Astrocyte of the spinal cord (primary cell): ENCODE measurements at regions not wholly inside any gene's neighbourhood (a gene's known extent, or its start where the extent isn't known, plus 50 kb on each side); places are given as distances from the start of the nearest gene placed in this dataset.
A peak's percentile ranks its signal among the peaks of the same experiment; 100 is the strongest.

Source experiments
- DNase-seq: peaks from one replicate; pipeline ENCODE4 v3.0.0; 2011; ENCODE audit warnings: low read depth, low spot score
- H3K4me3 ChIP-seq: 2 replicates; pipeline ENCODE4 v1.5.1; 2011; ENCODE audit warnings: low read depth, mild to moderate bottlenecking, low read length, moderate library complexity
- CTCF ChIP-seq: IDR thresholded peaks from 2 replicates; pipeline ENCODE4 v1.5.1; 2012; ENCODE audit warnings: low read depth, mild to moderate bottlenecking, low read length, inconsistent platforms
- in situ Hi-C: cut with HindIII; loops from 2 replicates; pipeline ENCODE4 v1.10.0; 2017; ENCODE audit warnings: low sequenced_read_pairs

DNA sequence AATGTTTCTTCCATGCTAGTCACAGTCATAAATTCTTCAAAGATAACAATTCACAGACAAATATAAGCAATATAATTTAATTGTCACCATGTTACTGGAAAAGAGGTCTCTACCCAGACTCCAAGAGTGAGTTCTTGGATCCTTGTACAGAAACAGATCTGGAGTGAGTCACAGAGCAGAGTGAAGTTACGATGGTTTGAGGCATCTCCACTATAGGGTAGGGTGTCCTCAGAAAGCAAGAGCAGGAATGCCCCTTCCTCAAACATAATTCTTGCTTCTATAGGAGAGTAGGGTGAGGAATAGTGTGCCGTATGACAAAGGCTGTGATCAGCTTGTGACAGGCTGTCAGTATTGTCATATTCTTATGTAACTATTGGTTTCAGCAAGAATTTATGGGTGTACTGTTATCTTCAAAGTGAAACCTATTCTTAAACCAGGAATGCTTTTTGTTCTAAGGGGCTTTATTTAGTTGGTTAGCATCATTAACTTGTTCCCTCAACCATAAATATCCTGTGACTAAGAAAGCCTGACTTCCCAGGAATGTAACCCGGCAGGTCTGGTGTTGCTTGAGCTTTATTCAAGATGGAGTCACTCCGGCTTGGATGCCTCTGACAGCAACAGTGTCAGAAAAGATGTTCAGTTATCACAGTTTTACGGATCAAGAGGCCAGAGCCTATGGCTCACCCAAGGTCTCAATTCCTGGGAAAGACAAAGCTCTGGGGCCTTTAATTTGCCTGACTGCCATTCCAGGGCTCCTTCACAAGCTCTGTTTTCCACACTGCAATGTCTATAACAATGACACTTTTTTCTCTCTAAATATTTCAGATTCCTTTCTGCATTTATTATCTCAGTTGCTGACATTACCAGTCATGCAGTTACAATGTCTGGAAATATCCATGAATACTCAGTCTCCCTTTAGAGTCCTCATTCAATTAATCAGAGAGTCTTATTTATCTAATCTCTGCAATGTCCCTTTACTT lies 298.6 kb downstream of the C6orf118 start:
- peak; percentile 9 for DNase-seq
- no peak overlapping the region for H3K4me3 ChIP-seq
- no peak for TF ChIP-seq CTCF
- in situ Hi-C loops = no loop called here

DNA sequence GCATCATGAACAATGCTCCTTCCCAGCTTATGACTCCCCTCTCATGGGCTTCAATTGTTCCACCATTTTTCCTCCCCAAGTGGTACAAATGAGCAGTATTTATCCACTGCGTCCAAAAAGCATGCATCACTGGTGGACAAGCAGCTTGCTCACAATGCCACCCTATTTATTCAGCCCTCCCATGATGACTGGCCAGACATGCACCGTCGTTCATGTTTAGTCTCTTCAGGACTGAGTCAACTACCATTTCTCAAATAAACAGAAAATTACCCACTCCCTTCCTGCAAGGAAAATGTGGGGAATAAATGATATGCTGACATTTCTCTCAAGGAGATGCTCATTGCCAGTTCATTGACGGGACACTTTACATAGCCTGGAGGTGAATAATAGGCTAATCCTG lies 300.4 kb downstream of the C6orf118 start:
- DNase-seq = no peak
- no peak overlapping the region for H3K4me3 ChIP-seq
- in situ Hi-C loops = no loop called here
- no peak for TF ChIP-seq CTCF

GRCh38 chr6:165002866-165003265 lies 306.5 kb downstream of the C6orf118 start:
- no peak for DNase-seq
- H3K4me3 ChIP-seq = no peak overlapping the region
- in situ Hi-C loops = no loop called here
- no peak for TF ChIP-seq CTCF

- H3K4me3 ChIP-seq = no peak overlapping the region
- TF ChIP-seq CTCF = no peak
- in situ Hi-C loops = no loop called here
- DNase-seq = no peak
These were observed 307.0 kb downstream of the C6orf118 start for GRCh38 chr6:165002358-165002757.

DNA sequence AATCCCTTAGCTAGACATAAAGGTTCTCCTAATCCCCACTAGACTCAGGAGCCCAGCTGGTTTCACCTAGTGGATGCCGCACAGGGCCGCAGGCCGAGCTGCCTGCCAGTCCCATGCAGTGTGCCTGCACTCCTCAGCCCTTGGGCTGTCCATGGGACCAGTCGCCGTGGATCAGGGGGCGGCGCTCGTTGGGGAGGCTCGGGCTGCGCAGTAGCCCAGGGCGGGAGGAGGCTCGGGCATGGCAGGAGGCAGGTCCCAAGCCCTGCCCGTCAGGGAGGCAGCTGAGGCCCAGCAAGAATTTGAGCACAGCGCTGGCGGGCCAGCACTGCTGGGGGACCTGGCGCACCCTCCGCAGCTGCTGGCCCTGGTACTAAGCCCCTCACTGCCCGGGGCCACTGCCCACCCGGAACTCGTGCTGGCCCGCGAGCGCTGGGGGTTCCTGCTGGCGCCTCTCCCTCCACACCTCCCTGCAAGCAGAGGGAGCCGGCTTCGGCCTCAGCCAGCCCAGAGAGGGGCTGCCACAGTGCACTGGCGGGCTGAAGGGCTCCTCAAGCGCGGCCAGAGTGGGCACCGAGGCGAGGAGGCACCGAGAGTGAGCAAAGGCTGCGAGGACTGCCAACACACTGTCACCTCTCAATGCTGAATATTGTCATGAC lies 307.8 kb downstream of the C6orf118 start:
- no peak for DNase-seq
- no peak for TF ChIP-seq CTCF
- H3K4me3 ChIP-seq = no peak overlapping the region
- in situ Hi-C loops = no loop called here

- no peak for TF ChIP-seq CTCF
- H3K4me3 ChIP-seq = no peak overlapping the region
- in situ Hi-C loops = no loop called here
- DNase-seq = no peak
These were observed 311.1 kb downstream of the C6orf118 start for GRCh38 chr6:164998297-164998696.
